GM21367 (cell line): ENCODE measurements at regions not wholly inside any gene's neighbourhood (a gene's known extent, or its start where the extent isn't known, plus 50 kb on each side); places are given as distances from the start of the nearest gene placed in this dataset.
"Not testable (repeated sequence)": the region's sequence is repeated elsewhere in the genome, so short reads cannot be mapped to it uniquely, and the experiment has no call there.

Experiments
- ATAC-seq: cut with Tn5 transposase; IDR thresholded peaks from one replicate; pipeline ENCODE4 v1.9.1; 2021; ENCODE audit not compliant: unreplicated experiment

- ATAC-seq: no peak
These were observed 71.9 kb downstream of the DYNAP start for GRCh38 chr18:54662986-54663385.

DNA sequence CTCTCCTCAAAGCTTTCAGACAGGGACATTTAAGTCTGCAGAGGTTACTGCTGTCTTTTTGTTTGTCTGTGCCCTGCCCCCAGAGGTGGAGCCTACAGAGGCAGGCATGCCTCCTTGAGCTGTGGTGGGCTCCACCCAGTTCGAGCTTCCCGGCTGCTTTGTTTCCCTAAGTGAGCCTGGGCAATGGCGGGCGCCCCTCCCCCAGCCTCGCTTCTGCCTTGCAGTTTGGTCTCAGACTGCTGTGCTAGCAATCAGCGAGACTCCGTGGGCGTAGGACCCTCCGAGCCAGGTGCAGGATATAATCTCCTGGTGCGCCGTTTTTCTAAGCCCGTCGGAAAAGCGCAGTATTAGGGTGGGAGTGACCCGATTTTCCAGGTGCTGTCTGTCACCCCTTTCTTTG lies 78.7 kb downstream of the DYNAP start:
- not testable (repeated sequence) for ATAC-seq

DNA sequence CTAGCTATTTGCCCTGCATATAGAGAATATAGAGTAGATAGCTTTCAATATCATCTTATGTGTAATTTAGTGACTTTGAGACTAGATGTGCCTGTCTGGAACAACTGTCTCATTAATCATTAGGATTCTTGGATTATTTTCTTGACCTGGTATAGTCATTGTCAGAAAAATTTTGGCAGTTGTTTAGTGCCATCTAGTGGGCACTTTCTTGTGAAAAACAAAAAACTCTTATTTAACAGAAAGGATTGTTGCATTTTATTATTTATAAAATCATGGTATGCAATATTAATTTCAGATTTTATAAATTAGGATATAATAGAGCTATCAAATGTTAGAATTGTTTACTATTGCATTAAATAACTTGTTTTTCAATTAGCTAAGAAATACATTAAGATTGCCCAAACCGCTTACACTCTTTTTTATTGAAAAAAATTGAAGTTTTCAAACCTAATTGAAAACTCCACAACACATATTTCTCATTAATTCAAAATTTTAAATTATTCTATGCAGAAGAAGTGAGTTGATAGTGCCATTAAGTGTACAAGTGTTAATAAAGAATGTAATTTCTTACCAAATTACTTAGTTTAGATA lies 80.3 kb downstream of the DYNAP start:
- ATAC-seq: no peak

- ATAC-seq: no peak
These were observed 81.1 kb downstream of the DYNAP start for GRCh38 chr18:54672109-54672508.

- no peak for ATAC-seq
These were observed 81.9 kb downstream of the DYNAP start for GRCh38 chr18:54672846-54673475.

GRCh38 chr18:54673936-54674335 lies 82.9 kb downstream of the DYNAP start:
- no peak for ATAC-seq

- ATAC-seq: no peak
These were observed 84.0 kb downstream of the DYNAP start for GRCh38 chr18:54675076-54675475.

DNA sequence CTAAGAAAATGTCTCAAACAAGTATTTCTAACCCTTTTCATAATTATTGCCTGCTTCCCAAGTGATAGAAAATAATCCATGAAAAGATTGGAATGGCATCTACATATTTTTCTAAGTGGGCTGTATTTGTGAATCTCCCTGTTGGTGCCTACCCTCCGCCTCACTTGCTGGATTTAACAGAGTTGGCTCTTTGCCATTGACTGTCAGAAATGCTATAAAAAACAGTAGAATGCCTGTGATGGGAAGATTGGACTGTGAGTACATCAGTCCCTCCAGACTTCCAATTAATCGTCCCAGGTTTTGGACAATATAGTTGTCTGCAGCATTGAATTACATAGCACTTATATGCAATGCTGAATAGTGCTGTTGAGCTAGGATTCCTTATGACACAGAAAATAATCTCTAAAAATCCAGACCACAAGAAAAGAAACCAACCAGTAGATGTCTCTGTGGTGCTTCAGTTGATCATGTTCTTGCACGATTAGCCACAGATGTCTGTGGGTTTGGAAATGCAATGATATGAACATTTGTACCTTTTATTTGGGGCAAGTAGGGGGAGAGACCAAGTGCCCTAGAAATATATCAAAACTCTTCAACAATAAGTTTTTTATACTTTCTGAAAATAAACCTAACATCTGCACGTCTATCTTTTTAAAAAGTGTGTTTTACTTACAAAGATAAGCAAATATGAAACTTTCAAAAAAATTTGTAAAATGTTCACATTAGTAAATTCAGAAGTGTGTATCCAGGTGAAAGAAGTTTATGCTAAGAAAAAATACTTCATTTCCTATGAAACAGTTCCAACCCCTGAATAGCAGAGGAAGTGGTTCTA lies 88.5 kb downstream of the DYNAP start:
- ATAC-seq: no peak

DNA sequence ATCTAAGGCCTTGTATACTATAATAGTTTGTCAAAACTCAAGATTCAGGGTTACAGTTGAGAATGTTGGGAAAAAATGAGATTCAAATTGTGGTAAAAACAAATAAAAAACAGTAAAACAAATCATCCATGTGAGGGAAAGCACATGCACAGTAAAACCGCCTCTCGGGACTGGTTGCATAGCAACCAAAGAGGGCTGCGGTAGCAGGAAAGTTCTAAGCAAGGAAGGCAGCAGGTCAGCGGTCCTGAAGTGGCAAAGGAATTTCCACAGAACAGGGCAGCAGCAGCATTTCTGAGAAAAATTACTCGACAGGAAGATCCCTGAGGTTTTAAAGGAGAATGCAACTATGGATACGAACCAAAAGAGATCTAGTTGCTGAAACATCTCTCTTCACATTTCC lies 93.7 kb downstream of the DYNAP start:
- no peak for ATAC-seq

GRCh38 chr18:54689319-54689718 lies 98.3 kb downstream of the DYNAP start:
- ATAC-seq: no peak

DNA sequence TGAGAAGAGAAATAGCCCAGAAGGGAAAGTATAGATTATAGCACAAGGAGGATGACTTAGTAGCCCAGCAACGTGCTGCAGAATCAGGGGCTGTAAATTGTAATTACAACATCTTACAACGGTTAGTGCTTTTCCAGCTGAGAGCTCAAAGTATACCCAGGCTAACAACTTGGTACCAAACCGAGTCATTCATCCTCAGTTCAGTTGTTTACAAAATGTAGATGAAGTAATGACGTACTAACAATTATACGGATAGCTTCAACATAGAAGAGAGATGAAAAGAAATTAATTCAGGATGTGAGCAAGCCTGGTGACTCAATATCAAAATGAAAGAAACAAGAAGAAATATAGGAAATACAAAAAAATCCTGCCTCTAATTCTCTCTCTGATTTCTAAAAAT lies 99.2 kb downstream of the DYNAP start:
- no peak for ATAC-seq

- no peak for ATAC-seq
These were observed 101.4 kb downstream of the DYNAP start for GRCh38 chr18:54692463-54692862.

- ATAC-seq: no peak
These were observed 105.7 kb downstream of the DYNAP start for GRCh38 chr18:54696616-54697293.

GRCh38 chr18:54700580-54700979 lies 109.5 kb downstream of the DYNAP start:
- no peak for ATAC-seq

GRCh38 chr18:54702686-54703085 lies 111.6 kb downstream of the DYNAP start:
- ATAC-seq: no peak

DNA sequence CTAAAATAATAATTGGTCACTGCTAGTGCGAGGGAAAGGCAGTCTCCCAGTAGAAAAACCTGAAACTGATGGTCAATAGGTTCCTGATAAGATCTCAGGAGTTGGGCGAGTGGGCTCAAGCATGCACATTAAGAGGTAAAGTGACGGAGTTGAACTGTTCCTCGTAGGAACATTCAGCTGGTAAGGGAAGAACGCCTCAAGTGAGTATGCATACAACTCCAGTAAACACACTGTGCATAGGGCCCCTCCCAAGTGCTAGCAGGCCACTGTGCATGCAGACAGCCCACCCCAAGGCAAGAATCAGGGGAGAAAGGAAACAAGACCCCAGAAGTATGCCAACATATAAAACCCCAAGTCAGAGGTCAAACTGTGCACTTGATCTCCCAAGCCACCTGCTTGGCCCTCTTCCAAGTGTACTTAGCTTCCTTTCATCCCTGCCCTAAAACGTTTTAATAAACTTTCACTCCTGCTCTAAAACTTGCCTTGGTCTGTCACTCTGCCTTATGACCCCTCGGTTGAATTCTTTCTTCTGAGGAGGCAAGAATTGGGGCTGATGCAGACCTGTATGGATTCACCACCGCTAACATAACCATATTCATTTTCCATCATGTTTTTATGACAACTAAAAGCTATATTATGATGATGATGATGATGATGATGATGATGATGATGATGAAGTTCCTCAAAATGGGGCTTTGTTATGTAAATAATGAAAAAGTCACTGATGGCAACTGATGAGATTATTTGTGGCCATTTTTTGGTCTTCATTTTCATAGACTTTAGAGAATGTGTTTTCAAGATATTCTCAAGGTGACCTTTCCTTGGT lies 118.0 kb upstream of the RAB27B start:
- no peak for ATAC-seq

- ATAC-seq: no peak
These were observed 117.4 kb upstream of the RAB27B start for GRCh38 chr18:54710900-54711281.

DNA sequence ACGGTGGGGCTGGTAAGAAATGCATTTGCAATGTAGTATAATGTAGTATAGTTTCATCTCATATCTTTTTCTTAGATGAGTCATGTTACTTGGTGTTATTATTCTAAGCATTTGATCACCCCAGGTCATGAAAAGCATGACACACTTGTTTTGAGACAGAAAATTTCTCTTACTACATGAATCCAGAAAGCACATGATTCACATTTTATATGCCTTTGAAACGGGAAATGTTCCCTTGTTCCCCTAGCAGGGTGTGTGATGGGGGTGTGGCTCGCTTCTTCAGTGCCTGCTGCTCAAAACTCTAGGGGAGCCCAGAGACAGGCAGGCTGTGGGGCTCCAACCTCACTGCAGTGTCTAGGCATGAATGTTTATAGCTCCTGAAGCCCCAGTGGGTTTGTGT lies 116.0 kb upstream of the RAB27B start:
- no peak for ATAC-seq

DNA sequence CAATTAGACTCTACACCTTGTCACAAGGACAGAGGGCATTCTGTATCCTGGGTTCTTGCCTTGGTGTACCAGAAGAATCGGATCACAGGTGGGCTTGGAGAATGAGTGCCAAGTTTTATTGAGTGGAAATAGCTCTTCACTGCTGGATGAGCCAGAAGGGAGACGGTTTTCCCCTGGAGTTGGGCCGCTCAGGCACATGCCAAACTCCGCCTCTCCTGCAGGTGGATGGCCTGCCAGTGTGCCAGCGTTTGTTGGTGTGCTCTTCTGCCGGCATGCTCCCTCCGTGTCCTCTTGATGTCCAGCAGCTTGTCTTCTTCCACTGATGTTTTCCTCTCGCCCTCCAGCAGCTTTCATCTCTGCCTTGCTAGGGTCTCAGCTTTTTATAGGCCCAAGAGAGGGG lies 115.5 kb upstream of the RAB27B start:
- no peak for ATAC-seq

GRCh38 chr18:54713386-54713785 lies 114.9 kb upstream of the RAB27B start:
- no peak for ATAC-seq

DNA sequence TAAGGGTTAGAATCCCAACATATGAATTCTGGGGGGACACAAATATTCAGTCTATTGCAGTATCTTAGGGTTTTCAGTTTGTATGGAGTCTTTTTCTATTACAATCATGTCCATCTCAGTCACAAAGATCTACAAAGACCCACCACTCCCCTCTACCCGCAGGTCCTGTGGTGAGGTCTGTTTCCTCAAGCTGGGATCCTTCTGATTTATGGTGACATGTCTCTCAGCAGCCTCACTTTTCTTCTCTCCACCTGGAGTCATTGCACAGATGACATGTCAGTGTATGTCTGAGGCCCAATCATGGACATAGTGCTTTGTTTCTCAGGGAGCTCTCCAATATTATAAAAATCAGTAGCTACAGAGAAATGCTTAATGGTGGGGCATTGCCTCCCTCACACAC lies 113.4 kb upstream of the RAB27B start:
- ATAC-seq: no peak
